ENCODE measurements at regions not wholly inside any gene's neighbourhood (a gene's known extent, or its start where the extent isn't known, plus 50 kb on each side); places are given as distances from the start of the nearest gene placed in this dataset.

- DNase-seq, result no peak
- Histone ChIP-seq H3K9me3 (no peaks in the 10 kb centered on the region), H3K27me3 (no peaks in the 10 kb centered on the region), H3K4me1 (no peaks in the 10 kb centered on the region), H3K4me3 (ENCODE audit: low read depth, low read length) (no peak overlapping the region), H3K36me3 (no peaks in the 10 kb centered on the region)
- TF ChIP-seq CTCF (IDR thresholded peaks at IDR 0.05; ENCODE audit: low read depth, low read length), result no peak
Measured at GRCh38 chr3:16658004-16658924, 53.0 kb upstream of the DAZL start.

- Histone ChIP-seq H3K4me3 (ENCODE audit: low read depth, low read length) (no peak overlapping the region), H3K9me3 (no peaks in the 10 kb centered on the region), H3K27me3 (no peaks in the 10 kb centered on the region), H3K36me3 (no peaks in the 10 kb centered on the region), H3K4me1 (no peaks in the 10 kb centered on the region)
- no peak for TF ChIP-seq CTCF (IDR thresholded peaks at IDR 0.05; ENCODE audit: low read depth, low read length)
- DNase-seq, result no peak
Measured at GRCh38 chr3:16658925-16659793, 53.9 kb upstream of the DAZL start.

- Histone ChIP-seq H3K4me1 (no peaks in the 10 kb centered on the region), H3K36me3 (no peaks in the 10 kb centered on the region), H3K4me3 (ENCODE audit: low read depth, low read length) (no peak overlapping the region), H3K9me3 (no peaks in the 10 kb centered on the region), H3K27me3 (no peaks in the 10 kb centered on the region)
- no peak for TF ChIP-seq CTCF (IDR thresholded peaks at IDR 0.05; ENCODE audit: low read depth, low read length)
- no peak for DNase-seq
Measured at GRCh38 chr3:16663854-16664712, 58.9 kb upstream of the DAZL start.

GRCh38 chr3:16665282-16665741 is 60.1 kb upstream of the DAZL start:
- H3K9me3 ChIP-seq, result no peaks in the 10 kb centered on the region
- DNase-seq, result no peak
- TF ChIP-seq CTCF (IDR thresholded peaks at IDR 0.05; ENCODE audit: low read depth, low read length), result no peak
- H3K36me3 ChIP-seq, result no peaks in the 10 kb centered on the region
- no peaks in the 10 kb centered on the region for H3K27me3 ChIP-seq
- no peaks in the 10 kb centered on the region for H3K4me1 ChIP-seq
- H3K4me3 ChIP-seq (ENCODE audit: low read depth, low read length), result no peak overlapping the region

- no peak for TF ChIP-seq CTCF (IDR thresholded peaks at IDR 0.05; ENCODE audit: low read depth, low read length)
- Histone ChIP-seq H3K36me3 (no peaks in the 10 kb centered on the region), H3K4me1 (no peaks in the 10 kb centered on the region), H3K4me3 (ENCODE audit: low read depth, low read length) (no peak overlapping the region), H3K9me3 (no peaks in the 10 kb centered on the region), H3K27me3 (no peaks in the 10 kb centered on the region)
- DNase-seq, result no peak
Measured at GRCh38 chr3:16666206-16666605, 61.0 kb upstream of the DAZL start.

Data from BE2C (cell line).